Stimulated activated naive CD8-positive, alpha-beta T cell treated with anti-CD3 and anti-CD28 coated beads, Interleukin-15, Interleukin-2, amounts not matched to agents 100 ng/mL and 50 ng/mL, for 24 hours (primary cell): ENCODE measurements at regions not wholly inside any gene's neighbourhood (a gene's known extent, or its start where the extent isn't known, plus 50 kb on each side); places are given as distances from the start of the nearest gene placed in this dataset.

ENCODE experiments used
- H3K27ac Mint-ChIP-seq: one replicate; pipeline ENCODE4 v1.8.0; 2021; ENCODE audit warnings: mild to moderate bottlenecking, mixed read lengths
- H3K27me3 Mint-ChIP-seq: one replicate; pipeline ENCODE4 v1.8.0; 2021; ENCODE audit warnings: mixed read lengths
- H3K36me3 Mint-ChIP-seq: one replicate; pipeline ENCODE4 v1.8.0; 2021; ENCODE audit warnings: low read depth, mixed read lengths
- H3K4me1 Mint-ChIP-seq: one replicate; pipeline ENCODE4 v1.8.0; 2021; ENCODE audit warnings: low read depth, mixed read lengths
- H3K4me3 Mint-ChIP-seq: one replicate; pipeline ENCODE4 v1.8.0; 2021; ENCODE audit warnings: mild to moderate bottlenecking, mixed read lengths
- H3K9me3 Mint-ChIP-seq: one replicate; pipeline ENCODE4 v1.8.0; 2021; ENCODE audit warnings: mixed read lengths

- H3K27ac Mint-ChIP-seq: no peak overlapping the region
- H3K36me3 Mint-ChIP-seq: no peaks in the 10 kb centered on the region
- H3K27me3 Mint-ChIP-seq: peaks cover 14% of the 10 kb centered on the region
- H3K9me3 Mint-ChIP-seq: no peaks in the 10 kb centered on the region
- H3K4me1 Mint-ChIP-seq: no peaks in the 10 kb centered on the region
- no peak overlapping the region for H3K4me3 Mint-ChIP-seq
Measured at GRCh38 chr12:113744802-113745395, 221.2 kb downstream of the RBM19 start.

- H3K27me3 Mint-ChIP-seq: peaks cover 22% of the 10 kb centered on the region
- no peaks in the 10 kb centered on the region for H3K4me1 Mint-ChIP-seq
- no peaks in the 10 kb centered on the region for H3K9me3 Mint-ChIP-seq
- no peak overlapping the region for H3K4me3 Mint-ChIP-seq
- no peaks in the 10 kb centered on the region for H3K36me3 Mint-ChIP-seq
- no peak overlapping the region for H3K27ac Mint-ChIP-seq
Measured at GRCh38 chr12:113742801-113743200, 223.3 kb downstream of the RBM19 start.

GRCh38 chr12:113740699-113741098 is 225.4 kb downstream of the RBM19 start:
- Mint-ChIP-seq H3K4me1 (no peaks in the 10 kb centered on the region), H3K9me3 (no peaks in the 10 kb centered on the region), H3K4me3 (no peak overlapping the region), H3K27ac (no peak overlapping the region), H3K36me3 (no peaks in the 10 kb centered on the region), H3K27me3 (peaks cover 22% of the 10 kb centered on the region)

- Mint-ChIP-seq H3K27me3 (peaks cover 37% of the 10 kb centered on the region), H3K27ac (no peak overlapping the region), H3K36me3 (no peaks in the 10 kb centered on the region), H3K4me1 (no peaks in the 10 kb centered on the region), H3K9me3 (no peaks in the 10 kb centered on the region), H3K4me3 (no peak overlapping the region)
Measured at GRCh38 chr12:113735131-113735530, 231.0 kb downstream of the RBM19 start.

- H3K27me3 Mint-ChIP-seq: peaks cover 37% of the 10 kb centered on the region
Measured at GRCh38 chr12:113734503-113734902, 231.6 kb downstream of the RBM19 start.

GRCh38 chr12:113732916-113733315 is 233.2 kb downstream of the RBM19 start:
- Mint-ChIP-seq H3K9me3 (no peaks in the 10 kb centered on the region), H3K27ac (no peak overlapping the region), H3K36me3 (no peaks in the 10 kb centered on the region), H3K4me1 (no peaks in the 10 kb centered on the region), H3K4me3 (no peak overlapping the region), H3K27me3 (peaks cover 27% of the 10 kb centered on the region)

More at GRCh38 chr12:113734503-113734902, 231.6 kb downstream of the RBM19 start:
- Mint-ChIP-seq H3K27ac (no peak overlapping the region), H3K4me1 (no peaks in the 10 kb centered on the region), H3K36me3 (no peaks in the 10 kb centered on the region), H3K9me3 (no peaks in the 10 kb centered on the region), H3K4me3 (no peak overlapping the region)

- H3K36me3 Mint-ChIP-seq: no peaks in the 10 kb centered on the region
- peaks cover 11% of the 10 kb centered on the region for H3K27me3 Mint-ChIP-seq
- H3K4me1 Mint-ChIP-seq: no peaks in the 10 kb centered on the region
- H3K27ac Mint-ChIP-seq: no peak overlapping the region
- H3K4me3 Mint-ChIP-seq: no peak overlapping the region
- H3K9me3 Mint-ChIP-seq: no peaks in the 10 kb centered on the region
Measured at GRCh38 chr12:113727651-113728061, 238.5 kb downstream of the RBM19 start.

GRCh38 chr12:113726254-113726819 is 239.8 kb downstream of the RBM19 start:
- Mint-ChIP-seq H3K27ac (no peak overlapping the region), H3K36me3 (no peaks in the 10 kb centered on the region), H3K4me3 (no peak overlapping the region), H3K9me3 (no peaks in the 10 kb centered on the region), H3K4me1 (no peaks in the 10 kb centered on the region), H3K27me3 (peaks cover 11% of the 10 kb centered on the region)

GRCh38 chr12:113725557-113725876 is 240.6 kb downstream of the RBM19 start:
- Mint-ChIP-seq H3K36me3 (no peaks in the 10 kb centered on the region), H3K4me3 (no peak overlapping the region), H3K27ac (no peak overlapping the region), H3K27me3 (peaks cover 11% of the 10 kb centered on the region), H3K4me1 (no peaks in the 10 kb centered on the region), H3K9me3 (no peaks in the 10 kb centered on the region)

- Mint-ChIP-seq H3K27ac (no peak overlapping the region), H3K4me1 (no peaks in the 10 kb centered on the region), H3K9me3 (no peaks in the 10 kb centered on the region), H3K36me3 (no peaks in the 10 kb centered on the region), H3K27me3 (peaks cover 11% of the 10 kb centered on the region), H3K4me3 (no peak overlapping the region)
Measured at GRCh38 chr12:113724794-113725556, 241.2 kb downstream of the RBM19 start.

GRCh38 chr12:113723631-113724030 is 242.5 kb downstream of the RBM19 start:
- no peaks in the 10 kb centered on the region for H3K9me3 Mint-ChIP-seq
- no peak overlapping the region for H3K4me3 Mint-ChIP-seq
- peaks cover 11% of the 10 kb centered on the region for H3K27me3 Mint-ChIP-seq
- no peaks in the 10 kb centered on the region for H3K4me1 Mint-ChIP-seq
- no peak overlapping the region for H3K27ac Mint-ChIP-seq
- no peaks in the 10 kb centered on the region for H3K36me3 Mint-ChIP-seq

GRCh38 chr12:113722747-113723146 is 243.4 kb downstream of the RBM19 start:
- H3K27ac Mint-ChIP-seq: no peak overlapping the region

GRCh38 chr12:113720629-113721028 is 245.5 kb downstream of the RBM19 start:
- H3K9me3 Mint-ChIP-seq: no peaks in the 10 kb centered on the region
- H3K4me1 Mint-ChIP-seq: no peaks in the 10 kb centered on the region
- H3K36me3 Mint-ChIP-seq: no peaks in the 10 kb centered on the region
- peaks cover 6% of the 10 kb centered on the region for H3K27me3 Mint-ChIP-seq
- no peak overlapping the region for H3K27ac Mint-ChIP-seq
- no peak overlapping the region for H3K4me3 Mint-ChIP-seq

More at GRCh38 chr12:113722747-113723146, 243.4 kb downstream of the RBM19 start:
- Mint-ChIP-seq H3K4me1 (no peaks in the 10 kb centered on the region), H3K9me3 (no peaks in the 10 kb centered on the region), H3K36me3 (no peaks in the 10 kb centered on the region), H3K4me3 (no peak overlapping the region), H3K27me3 (peaks cover 11% of the 10 kb centered on the region)

GRCh38 chr12:113719911-113720591 is 246.1 kb downstream of the RBM19 start:
- Mint-ChIP-seq H3K9me3 (no peaks in the 10 kb centered on the region), H3K36me3 (no peaks in the 10 kb centered on the region), H3K27me3 (peaks cover 6% of the 10 kb centered on the region), H3K27ac (no peak overlapping the region), H3K4me3 (no peak overlapping the region), H3K4me1 (no peaks in the 10 kb centered on the region)

- H3K4me3 Mint-ChIP-seq: no peak overlapping the region
- peaks cover 10% of the 10 kb centered on the region for H3K9me3 Mint-ChIP-seq
- peaks cover 25% of the 10 kb centered on the region for H3K27me3 Mint-ChIP-seq
- H3K4me1 Mint-ChIP-seq: no peaks in the 10 kb centered on the region
- no peak overlapping the region for H3K27ac Mint-ChIP-seq
- H3K36me3 Mint-ChIP-seq: no peaks in the 10 kb centered on the region
Measured at GRCh38 chr12:113713156-113713555, 241.5 kb upstream of the LHX5 start.
